ENCODE measurements at regions not wholly inside any gene's neighbourhood (a gene's known extent, or its start where the extent isn't known, plus 50 kb on each side); places are given as distances from the start of the nearest gene placed in this dataset.

DNA sequence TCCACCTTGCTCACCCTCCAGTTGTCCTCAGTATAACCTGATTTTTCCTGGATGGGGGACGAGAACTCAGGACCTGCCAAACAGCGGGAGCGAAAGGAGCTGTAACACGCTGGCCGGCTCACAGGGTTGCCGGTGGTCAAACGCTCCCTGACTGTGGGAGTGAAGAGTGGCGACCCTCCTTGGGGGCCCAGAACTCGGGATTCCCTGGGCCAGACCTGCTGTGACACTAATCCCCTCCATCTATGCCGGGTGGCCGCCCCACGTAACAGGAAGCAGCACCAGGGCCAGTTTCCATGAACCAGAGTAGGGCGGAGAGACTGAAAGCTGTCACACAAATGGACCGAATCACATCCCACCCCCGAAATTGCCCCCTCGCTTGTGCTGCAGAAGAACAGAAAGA is 1809.2 kb upstream of the ACO1 start:
- Histone ChIP-seq H3K27ac (ENCODE audit: low read length) (no peak overlapping the region), H3K9ac (ENCODE audit: low read length) (no peak overlapping the region), H3K27me3 (replicated peaks; ENCODE audit: insufficient read depth, low read length) (no peaks in the 10 kb centered on the region), H3K4me2 (ENCODE audit: low read depth, low read length) (no peak overlapping the region), H3K4me3 (ENCODE audit: low read length) (no peak overlapping the region), H3K36me3 (replicated peaks; ENCODE audit: insufficient read depth, low read length) (no peaks in the 10 kb centered on the region), H2AFZ (ENCODE audit: low read length) (no peak overlapping the region), H3K79me2 (ENCODE audit: low read length) (no peaks in the 10 kb centered on the region), H3K4me1 (ENCODE audit: low read length) (no peaks in the 10 kb centered on the region), H4K20me1 (ENCODE audit: insufficient read depth, low read length) (no peaks in the 10 kb centered on the region), H3F3A (ENCODE audit: insufficient read depth, low read length) (no peaks in the 10 kb centered on the region), H3K9me3 (replicated peaks; ENCODE audit: insufficient read depth, low read length) (no peaks in the 10 kb centered on the region), H3K9me2 (replicated peaks; ENCODE audit: insufficient read depth, low read length) (no peaks in the 10 kb centered on the region)
- TF ChIP-seq, protein P1, sequence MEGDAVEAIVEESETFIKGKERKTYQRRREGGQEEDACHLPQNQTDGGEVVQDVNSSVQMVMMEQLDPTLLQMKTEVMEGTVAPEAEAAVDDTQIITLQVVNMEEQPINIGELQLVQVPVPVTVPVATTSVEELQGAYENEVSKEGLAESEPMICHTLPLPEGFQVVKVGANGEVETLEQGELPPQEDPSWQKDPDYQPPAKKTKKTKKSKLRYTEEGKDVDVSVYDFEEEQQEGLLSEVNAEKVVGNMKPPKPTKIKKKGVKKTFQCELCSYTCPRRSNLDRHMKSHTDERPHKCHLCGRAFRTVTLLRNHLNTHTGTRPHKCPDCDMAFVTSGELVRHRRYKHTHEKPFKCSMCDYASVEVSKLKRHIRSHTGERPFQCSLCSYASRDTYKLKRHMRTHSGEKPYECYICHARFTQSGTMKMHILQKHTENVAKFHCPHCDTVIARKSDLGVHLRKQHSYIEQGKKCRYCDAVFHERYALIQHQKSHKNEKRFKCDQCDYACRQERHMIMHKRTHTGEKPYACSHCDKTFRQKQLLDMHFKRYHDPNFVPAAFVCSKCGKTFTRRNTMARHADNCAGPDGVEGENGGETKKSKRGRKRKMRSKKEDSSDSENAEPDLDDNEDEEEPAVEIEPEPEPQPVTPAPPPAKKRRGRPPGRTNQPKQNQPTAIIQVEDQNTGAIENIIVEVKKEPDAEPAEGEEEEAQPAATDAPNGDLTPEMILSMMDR (IDR thresholded peaks at IDR 0.05; ENCODE audit: low read length), result no peak
- TF ChIP-seq EZH2 (optimal IDR thresholded peaks at IDR 0.05; ENCODE audit: low read depth, low read length) (no peak), EZH2phosphoT487 (IDR thresholded peaks at IDR 0.05; ENCODE audit: low read length) (no peak)
- DNase-seq, result no peak

DNA sequence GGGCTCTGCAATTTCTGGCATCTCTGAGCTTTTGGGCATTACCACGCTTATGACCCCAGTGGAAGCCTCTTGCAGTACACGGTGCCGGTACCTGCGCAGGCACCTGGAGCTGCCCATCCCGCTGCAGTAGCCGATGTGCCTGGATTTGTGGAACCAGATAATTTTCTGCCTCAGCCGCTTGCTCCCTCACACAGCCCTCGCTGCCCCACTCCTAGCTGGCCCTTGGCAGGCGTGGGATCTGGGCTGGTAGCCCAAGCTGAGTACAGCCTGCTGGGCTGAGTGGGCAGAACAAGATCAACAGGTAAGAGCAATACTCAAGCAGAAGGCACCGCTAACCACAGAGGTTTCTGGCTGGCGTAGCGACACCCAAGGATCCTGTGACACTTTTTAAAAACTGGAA is 1808.8 kb upstream of the ACO1 start:
- no peaks in the 10 kb centered on the region for H3K4me1 ChIP-seq (ENCODE audit: low read length)
- H3K9me3 ChIP-seq (replicated peaks; ENCODE audit: insufficient read depth, low read length), result no peaks in the 10 kb centered on the region
- H3K27me3 ChIP-seq (replicated peaks; ENCODE audit: insufficient read depth, low read length), result no peaks in the 10 kb centered on the region
- no peaks in the 10 kb centered on the region for H3K79me2 ChIP-seq (ENCODE audit: low read length)
- H3K4me2 ChIP-seq (ENCODE audit: low read depth, low read length), result no peak overlapping the region
- H3K36me3 ChIP-seq (replicated peaks; ENCODE audit: insufficient read depth, low read length), result no peaks in the 10 kb centered on the region
- H3K27ac ChIP-seq (ENCODE audit: low read length), result no peak overlapping the region
- no peaks in the 10 kb centered on the region for H3F3A ChIP-seq (ENCODE audit: insufficient read depth, low read length)
- H3K9me2 ChIP-seq (replicated peaks; ENCODE audit: insufficient read depth, low read length), result no peaks in the 10 kb centered on the region
- no peak overlapping the region for H2AFZ ChIP-seq (ENCODE audit: low read length)
- TF ChIP-seq EZH2phosphoT487 (IDR thresholded peaks at IDR 0.05; ENCODE audit: low read length) (no peak), EZH2 (optimal IDR thresholded peaks at IDR 0.05; ENCODE audit: low read depth, low read length) (no peak)
- TF ChIP-seq, protein P1 (IDR thresholded peaks at IDR 0.05; ENCODE audit: low read length), result no peak
- no peak overlapping the region for H3K4me3 ChIP-seq (ENCODE audit: low read length)
- H3K9ac ChIP-seq (ENCODE audit: low read length), result no peak overlapping the region
- DNase-seq, result no peak
- no peaks in the 10 kb centered on the region for H4K20me1 ChIP-seq (ENCODE audit: insufficient read depth, low read length)

DNA sequence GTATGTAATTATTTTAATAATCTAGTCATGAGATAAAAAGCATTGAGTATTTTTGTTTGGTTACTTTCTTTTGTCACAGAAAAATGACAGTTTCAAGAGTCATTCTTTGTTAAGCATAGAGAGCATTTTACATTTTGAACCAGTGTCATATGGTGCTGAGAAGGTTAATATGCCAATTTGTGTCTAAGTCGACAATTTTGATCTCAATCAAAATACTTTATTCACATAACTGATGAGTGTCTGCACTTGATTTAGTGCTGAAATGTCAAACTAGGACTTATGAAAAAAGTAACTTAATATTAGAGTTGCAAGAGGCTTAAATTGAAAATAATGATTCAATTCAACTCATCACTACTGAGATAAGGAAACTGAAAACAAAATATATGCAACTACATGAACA is 1804.6 kb upstream of the ACO1 start:
- no peaks in the 10 kb centered on the region for H3K79me2 ChIP-seq (ENCODE audit: low read length)
- no peak overlapping the region for H2AFZ ChIP-seq (ENCODE audit: low read length)
- H3K27ac ChIP-seq (ENCODE audit: low read length), result no peak overlapping the region
- no peaks in the 10 kb centered on the region for H3K36me3 ChIP-seq (replicated peaks; ENCODE audit: insufficient read depth, low read length)
- H3K4me3 ChIP-seq (ENCODE audit: low read length), result no peak overlapping the region
- H3K9ac ChIP-seq (ENCODE audit: low read length), result no peak overlapping the region
- H3K4me2 ChIP-seq (ENCODE audit: low read depth, low read length), result no peak overlapping the region
- no peaks in the 10 kb centered on the region for H3K9me2 ChIP-seq (replicated peaks; ENCODE audit: insufficient read depth, low read length)
- DNase-seq, result no peak
- no peaks in the 10 kb centered on the region for H4K20me1 ChIP-seq (ENCODE audit: insufficient read depth, low read length)
- H3F3A ChIP-seq (ENCODE audit: insufficient read depth, low read length), result no peaks in the 10 kb centered on the region
- H3K27me3 ChIP-seq (replicated peaks; ENCODE audit: insufficient read depth, low read length), result no peaks in the 10 kb centered on the region
- no peaks in the 10 kb centered on the region for H3K9me3 ChIP-seq (replicated peaks; ENCODE audit: insufficient read depth, low read length)
- no peaks in the 10 kb centered on the region for H3K4me1 ChIP-seq (ENCODE audit: low read length)
- TF ChIP-seq, protein P1 (IDR thresholded peaks at IDR 0.05; ENCODE audit: low read length), result no peak
- TF ChIP-seq EZH2phosphoT487 (IDR thresholded peaks at IDR 0.05; ENCODE audit: low read length) (no peak), EZH2 (optimal IDR thresholded peaks at IDR 0.05; ENCODE audit: low read depth, low read length) (no peak)
